Lower leg skin (tissue), 3 donors: ENCODE measurements at regions not wholly inside any gene's neighbourhood (a gene's known extent, or its start where the extent isn't known, plus 50 kb on each side); places are given as distances from the start of the nearest gene placed in this dataset.

Experiments
- POLR2A ChIP-seq, 2 donors: fragments of 450-650 bp; IDR thresholded peaks; one replicate each; pipeline ENCODE4 v1.6.1; 2016 to 2017; ENCODE audit warnings: antibody characterized with exemption in 2 of 2, mild to moderate bottlenecking in 1 of 2, moderate library complexity in 1 of 2
- TF ChIP-seq, protein P1 (sequence below), 3 donors: fragments of 450-650 bp; IDR thresholded peaks; one replicate each; pipeline ENCODE4 v1.5.1; 2016; ENCODE audit warnings: antibody characterized with exemption in 3 of 3, mild to moderate bottlenecking in 3 of 3, moderate library complexity in 2 of 3

DNA sequence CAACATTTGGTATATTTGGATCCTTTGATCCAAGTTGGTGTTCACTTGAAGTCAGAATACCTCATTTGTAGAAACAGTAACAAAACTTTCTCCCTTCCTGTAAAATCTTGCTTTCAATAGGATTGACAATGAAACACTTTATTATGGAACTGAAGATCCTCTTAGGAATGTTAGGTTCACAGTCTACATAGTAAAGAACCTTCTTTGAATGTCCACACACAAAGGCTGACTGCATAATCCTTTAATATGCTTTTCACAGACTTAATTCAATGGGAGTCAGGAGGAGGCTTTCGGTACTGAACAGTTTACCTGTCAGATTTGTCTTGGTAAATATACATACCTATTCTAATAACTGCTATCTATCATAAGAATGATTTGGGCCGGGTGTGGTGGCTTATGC lies 188.5 kb downstream of the SPRY1 start:
- no peak for TF ChIP-seq POLR2A (IDR thresholded peaks at IDR 0.05)
- TF ChIP-seq, protein P1, sequence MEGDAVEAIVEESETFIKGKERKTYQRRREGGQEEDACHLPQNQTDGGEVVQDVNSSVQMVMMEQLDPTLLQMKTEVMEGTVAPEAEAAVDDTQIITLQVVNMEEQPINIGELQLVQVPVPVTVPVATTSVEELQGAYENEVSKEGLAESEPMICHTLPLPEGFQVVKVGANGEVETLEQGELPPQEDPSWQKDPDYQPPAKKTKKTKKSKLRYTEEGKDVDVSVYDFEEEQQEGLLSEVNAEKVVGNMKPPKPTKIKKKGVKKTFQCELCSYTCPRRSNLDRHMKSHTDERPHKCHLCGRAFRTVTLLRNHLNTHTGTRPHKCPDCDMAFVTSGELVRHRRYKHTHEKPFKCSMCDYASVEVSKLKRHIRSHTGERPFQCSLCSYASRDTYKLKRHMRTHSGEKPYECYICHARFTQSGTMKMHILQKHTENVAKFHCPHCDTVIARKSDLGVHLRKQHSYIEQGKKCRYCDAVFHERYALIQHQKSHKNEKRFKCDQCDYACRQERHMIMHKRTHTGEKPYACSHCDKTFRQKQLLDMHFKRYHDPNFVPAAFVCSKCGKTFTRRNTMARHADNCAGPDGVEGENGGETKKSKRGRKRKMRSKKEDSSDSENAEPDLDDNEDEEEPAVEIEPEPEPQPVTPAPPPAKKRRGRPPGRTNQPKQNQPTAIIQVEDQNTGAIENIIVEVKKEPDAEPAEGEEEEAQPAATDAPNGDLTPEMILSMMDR (IDR thresholded peaks at IDR 0.05) = no peak
